Bronchial epithelial cell (primary cell): ENCODE measurements at regions not wholly inside any gene's neighbourhood (a gene's known extent, or its start where the extent isn't known, plus 50 kb on each side); places are given as distances from the start of the nearest gene placed in this dataset.

Experiments
- DNase-seq: peaks from one replicate; pipeline ENCODE4 v3.0.0-alpha.2; 2010; ENCODE audit warnings: low read depth
- FAIRE-seq: peaks from 2 replicates; lab custom pipeline; 2011; peaks lifted over from hg19 to GRCh38; lab: Jason Lieb, UNC
- H3K27me3 ChIP-seq: 2 replicates; pipeline ENCODE4 v1.5.1; 2011; ENCODE audit warnings: low read length; ENCODE audit not compliant: control insufficient read depth, insufficient read depth
- H3K36me3 ChIP-seq: 2 replicates; pipeline ENCODE4 v1.5.1; 2011; ENCODE audit warnings: low read length; ENCODE audit not compliant: control insufficient read depth, insufficient read depth
- H3K4me3 ChIP-seq: 2 replicates; pipeline ENCODE4 v1.5.1; 2011; ENCODE audit warnings: mild to moderate bottlenecking, low read depth, low read length, control low read depth
- CTCF ChIP-seq: IDR thresholded peaks from 2 replicates; pipeline ENCODE4 v1.5.1; 2011; ENCODE audit warnings: mild to moderate bottlenecking, moderate library complexity, low read length, control low read depth, inconsistent platforms; ENCODE audit not compliant: insufficient read depth, severe bottlenecking

GRCh38 chr11:45450189-45450588 is 164.0 kb upstream of the SYT13 start:
- FAIRE-seq (no peak), DNase-seq (no peak)

DNA sequence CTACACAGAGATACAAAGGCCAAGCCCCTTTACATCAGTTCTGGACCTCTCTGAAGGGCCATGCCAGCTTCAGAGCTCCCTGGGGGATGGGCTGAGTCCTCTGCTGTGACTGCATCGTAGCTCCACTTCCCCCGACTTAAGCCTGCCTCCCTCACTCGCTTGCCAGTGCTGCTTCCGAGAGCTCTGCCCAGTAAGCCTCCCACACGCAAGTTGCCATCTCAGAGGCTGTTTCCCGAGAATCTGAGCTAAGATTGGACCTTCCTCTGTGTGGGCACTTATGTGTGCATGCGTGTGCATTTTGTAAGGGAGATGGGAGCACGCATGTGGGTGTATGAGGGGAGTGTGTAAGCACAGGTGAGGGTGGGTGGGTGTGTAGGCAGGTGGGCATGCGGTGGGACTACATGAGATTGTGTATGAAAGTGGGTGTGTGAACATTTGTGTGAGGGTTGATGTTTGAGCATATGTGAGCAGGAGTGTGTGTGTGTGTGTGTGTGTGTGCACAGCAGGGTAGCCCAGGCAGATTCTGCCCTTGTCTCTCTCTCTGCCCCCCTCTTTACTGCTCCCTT is 163.0 kb upstream of the SYT13 start:
- Histone ChIP-seq H3K36me3 (no peaks in the 10 kb centered on the region), H3K27me3 (no peaks in the 10 kb centered on the region), H3K4me3 (no peak overlapping the region)
- no peak for TF ChIP-seq CTCF
- DNase-seq, result no peak
- FAIRE-seq, result no peak

More at GRCh38 chr11:45450189-45450588, 164.0 kb upstream of the SYT13 start:
- no peaks in the 10 kb centered on the region for H3K27me3 ChIP-seq
- no peak for TF ChIP-seq CTCF
- no peaks in the 10 kb centered on the region for H3K36me3 ChIP-seq
- no peak overlapping the region for H3K4me3 ChIP-seq

DNA sequence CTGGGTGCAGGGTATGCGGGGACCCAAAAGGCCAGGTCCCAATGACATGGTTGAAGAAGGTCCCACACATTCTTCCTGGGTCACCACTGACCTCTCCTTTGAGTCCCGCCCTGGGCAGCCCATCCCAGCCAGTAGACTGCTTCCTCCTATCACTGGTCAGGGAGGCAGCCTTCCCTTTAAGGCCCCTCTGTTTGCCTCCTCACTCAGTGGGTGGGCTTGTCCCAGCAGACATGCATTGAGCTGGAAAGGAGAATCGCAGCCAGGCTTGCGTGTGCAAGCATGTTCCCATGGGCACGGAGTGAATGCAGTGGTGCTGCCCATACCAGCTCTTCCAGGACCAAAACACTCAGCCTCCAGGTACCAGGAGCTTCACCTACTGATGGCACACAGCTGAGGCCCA is 162.4 kb upstream of the SYT13 start:
- Histone ChIP-seq H3K27me3 (no peaks in the 10 kb centered on the region), H3K36me3 (no peaks in the 10 kb centered on the region), H3K4me3 (no peak overlapping the region)
- no peak for FAIRE-seq
- no peak for DNase-seq
- no peak for TF ChIP-seq CTCF

DNA sequence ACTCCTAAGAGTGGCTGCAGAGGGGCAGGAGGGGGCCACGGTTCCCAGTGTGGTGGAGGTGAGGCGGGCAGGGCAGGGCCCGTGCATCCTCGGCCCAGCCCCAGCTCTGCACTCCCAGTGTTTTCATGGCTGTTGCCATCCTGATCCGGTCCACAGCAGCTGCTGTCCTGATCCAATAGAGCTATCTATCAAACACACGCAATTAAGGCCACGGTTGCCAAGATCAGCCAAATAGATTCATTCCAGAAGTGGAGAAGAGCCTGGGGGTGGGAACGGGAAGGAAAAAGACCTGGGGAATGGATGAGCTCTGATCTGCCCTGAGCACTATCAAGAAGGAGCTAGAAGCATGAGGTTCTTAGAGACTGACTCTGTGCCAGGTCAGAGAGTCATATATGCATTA is 160.9 kb upstream of the SYT13 start:
- no peak for FAIRE-seq

GRCh38 chr11:45446434-45446833 is 160.3 kb upstream of the SYT13 start:
- H3K36me3 ChIP-seq, result no peaks in the 10 kb centered on the region
- no peaks in the 10 kb centered on the region for H3K27me3 ChIP-seq
- FAIRE-seq, result no peak

More for the DNA sequence above, 160.9 kb upstream of the SYT13 start:
- DNase-seq, result no peak
- Histone ChIP-seq H3K4me3 (no peak overlapping the region), H3K36me3 (no peaks in the 10 kb centered on the region), H3K27me3 (no peaks in the 10 kb centered on the region)
- no peak for TF ChIP-seq CTCF

More at GRCh38 chr11:45446434-45446833, 160.3 kb upstream of the SYT13 start:
- H3K4me3 ChIP-seq, result no peak overlapping the region
- DNase-seq, result no peak
- TF ChIP-seq CTCF, result no peak
